PC-3 (cell line): ENCODE measurements at regions not wholly inside any gene's neighbourhood (a gene's known extent, or its start where the extent isn't known, plus 50 kb on each side); places are given as distances from the start of the nearest gene placed in this dataset.

Experiments used
- CTCF ChIP-seq: fragments of 300-600 bp; sonication (generic); conservative IDR thresholded peaks from 2 replicates; pipeline ENCODE4 v1.5.1; 2017; ENCODE audit warnings: antibody characterized with exemption, low read depth, mild to moderate bottlenecking, low read length
- EZH2 ChIP-seq: fragments of 300-600 bp; sonication (generic); IDR thresholded peaks from one replicate; pipeline ENCODE4 v1.6.1; 2017; ENCODE audit warnings: antibody characterized with exemption, mild to moderate bottlenecking, low read length; ENCODE audit not compliant: unreplicated experiment
- EZH2phosphoT487 ChIP-seq: fragments of 300-600 bp; sonication (generic); IDR thresholded peaks from 2 replicates; pipeline ENCODE4 v1.6.1; 2018; ENCODE audit warnings: mild to moderate bottlenecking, antibody characterized with exemption, low read length, borderline replicate concordance

- no peak for TF ChIP-seq EZH2
- no peak for TF ChIP-seq CTCF
- TF ChIP-seq EZH2phosphoT487, result no peak
Observed at GRCh38 chr2:234310166-234310565, 186.7 kb downstream of the ARL4C start.
